Tibial nerve (tissue), 4 donors: ENCODE measurements at regions not wholly inside any gene's neighbourhood (a gene's known extent, or its start where the extent isn't known, plus 50 kb on each side); places are given as distances from the start of the nearest gene placed in this dataset.

Experiments
- DNase-seq, 2 donors: peaks; one replicate each; pipeline ENCODE4 v3.0.0-alpha.2; 2019; ENCODE audit warnings: low spot score in 2 of 2
- H3K27ac ChIP-seq, 4 donors: fragments of 200-600 bp; sonication (generic) in 3 of 4; one replicate each; pipeline ENCODE4 v1.5.1; 2017 to 2019; ENCODE audit warnings: mild to moderate bottlenecking in 1 of 4
- H3K27me3 ChIP-seq, 2 donors: fragments of 200-600 bp; sonication (generic) in 1 of 2; one replicate each; pipeline versions ENCODE4 v1.5.1 to v1.6.0; 2017 to 2019
- H3K36me3 ChIP-seq, 3 donors: fragments of 200-600 bp; sonication (generic); one replicate each; pipeline ENCODE4 v1.5.1; 2018 to 2019
- H3K4me1 ChIP-seq, 4 donors: fragments of 200-600 bp; sonication (generic) in 3 of 4; one replicate each; pipeline ENCODE4 v1.5.1; 2017 to 2019
- H3K4me3 ChIP-seq, 4 donors: fragments of 200-600 bp; sonication (generic) in 3 of 4; one replicate each; pipeline ENCODE4 v1.5.1; 2017 to 2019; ENCODE audit warnings: mild to moderate bottlenecking in 1 of 4, moderate library complexity in 1 of 4
- H3K9me3 ChIP-seq, 4 donors: fragments of 200-600 bp; sonication (generic) in 3 of 4; one replicate each; pipeline ENCODE4 v1.5.1; 2017 to 2019
- CTCF ChIP-seq, 5 experiments: fragments of 200-600 bp in 3 of 5; fragments of 450-650 bp in 2 of 5; sonication (generic) in 3 of 5; IDR thresholded peaks; one replicate each; pipeline ENCODE4 v1.5.1; 2016 to 2019; ENCODE audit warnings: antibody characterized with exemption in 5 of 5, mild to moderate bottlenecking in 3 of 5, moderate library complexity in 2 of 5
- EP300 ChIP-seq, 2 donors: sonication (generic); formaldehyde crosslinking; IDR thresholded peaks; one replicate each; pipeline ENCODE4 v1.6.1; 2017; ENCODE audit warnings: antibody characterized with exemption in 2 of 2, mild to moderate bottlenecking in 1 of 2
- POLR2A ChIP-seq, 2 donors: fragments of 450-650 bp; IDR thresholded peaks; one replicate each; pipeline ENCODE4 v1.6.1; 2017; ENCODE audit warnings: antibody characterized with exemption in 2 of 2, mild to moderate bottlenecking in 2 of 2, moderate library complexity in 2 of 2
- WGBS, 2 donors: methylation state at CpG; one replicate each; pipeline ENCODE4 v1.1.5; 2018; 5-methylcytosine and 5-hydroxymethylcytosine counted together

GRCh38 chr3:3495611-3496010 lies 303.6 kb upstream of the LRRN1 start:
- Histone ChIP-seq H3K4me1 (no peaks in the 10 kb centered on the region), H3K27ac (no peak overlapping the region), H3K4me3 (no peak overlapping the region), H3K9me3 (peaks cover 0 to 8% (median 3%) of the 10 kb centered on the region in 4 donors), H3K36me3 (no peaks in the 10 kb centered on the region), H3K27me3 (no peaks in the 10 kb centered on the region)
- DNase-seq: no peak
- TF ChIP-seq EP300 (IDR thresholded peaks at IDR 0.05) (no peak), POLR2A (IDR thresholded peaks at IDR 0.05) (no peak), CTCF (IDR thresholded peaks at IDR 0.05) (no peak)

GRCh38 chr3:3476669-3477068 lies 297.2 kb upstream of the CRBN start:
- Histone ChIP-seq H3K27ac (no peak overlapping the region), H3K9me3 (no peaks in the 10 kb centered on the region), H3K4me1 (no peaks in the 10 kb centered on the region), H3K27me3 (no peaks in the 10 kb centered on the region), H3K36me3 (no peaks in the 10 kb centered on the region), H3K4me3 (no peak overlapping the region)
- TF ChIP-seq CTCF (IDR thresholded peaks at IDR 0.05): no peak
- no peak for TF ChIP-seq POLR2A (IDR thresholded peaks at IDR 0.05)
- no peak for TF ChIP-seq EP300 (IDR thresholded peaks at IDR 0.05)
- DNase-seq: no peak
- WGBS, 2 donors: 90 to 93% methylated on average over 2 of the region's 2 CpGs

GRCh38 chr3:3468596-3468995 lies 289.1 kb upstream of the CRBN start:
- no peaks in the 10 kb centered on the region for H3K4me1 ChIP-seq
- H3K27me3 ChIP-seq: no peaks in the 10 kb centered on the region
- TF ChIP-seq EP300 (IDR thresholded peaks at IDR 0.05) (no peak), CTCF (IDR thresholded peaks at IDR 0.05) (no peak), POLR2A (IDR thresholded peaks at IDR 0.05) (no peak)
- no peaks in the 10 kb centered on the region for H3K9me3 ChIP-seq
- H3K36me3 ChIP-seq: no peaks in the 10 kb centered on the region
- no peak overlapping the region for H3K27ac ChIP-seq
- 80% methylated on average over 2 of the region's 2 CpGs for WGBS, 2 donors
- H3K4me3 ChIP-seq: no peak overlapping the region
- DNase-seq: no peak

- TF ChIP-seq EP300 (IDR thresholded peaks at IDR 0.05): no peak
- TF ChIP-seq CTCF (IDR thresholded peaks at IDR 0.05): no peak
- no peak for TF ChIP-seq POLR2A (IDR thresholded peaks at IDR 0.05)
- DNase-seq: no peak
- Histone ChIP-seq H3K9me3 (no peaks in the 10 kb centered on the region), H3K4me3 (no peak overlapping the region), H3K36me3 (no peaks in the 10 kb centered on the region), H3K27me3 (no peaks in the 10 kb centered on the region), H3K27ac (no peak overlapping the region), H3K4me1 (no peaks in the 10 kb centered on the region)
- WGBS, 2 donors: 71 to 79% methylated on average over 3 of the region's 3 CpGs
Measured at GRCh38 chr3:3464131-3464530, 284.6 kb upstream of the CRBN start.

- H3K27ac ChIP-seq: no peak overlapping the region
- no peaks in the 10 kb centered on the region for H3K4me1 ChIP-seq
- 60 to 65% methylated on average over 7 of the region's 7 CpGs for WGBS, 2 donors
- DNase-seq: no peak
- H3K9me3 ChIP-seq: peaks cover 0 to 4% (median 0%) of the 10 kb centered on the region in 4 donors
- no peaks in the 10 kb centered on the region for H3K27me3 ChIP-seq
- TF ChIP-seq CTCF (IDR thresholded peaks at IDR 0.05): no peak
- TF ChIP-seq EP300 (IDR thresholded peaks at IDR 0.05): no peak
- TF ChIP-seq POLR2A (IDR thresholded peaks at IDR 0.05): no peak
- H3K36me3 ChIP-seq: no peaks in the 10 kb centered on the region
- no peak overlapping the region for H3K4me3 ChIP-seq
Measured at GRCh38 chr3:3461317-3461716, 281.8 kb upstream of the CRBN start.
